ENCODE measurements at regions not wholly inside any gene's neighbourhood (a gene's known extent, or its start where the extent isn't known, plus 50 kb on each side); places are given as distances from the start of the nearest gene placed in this dataset.

GRCh38 chr1:81034291-81034690 is 766.4 kb upstream of the ADGRL2 start:
- Histone ChIP-seq H3K9me3 (ENCODE audit: control insufficient read depth in 4 of 4, low read length in 3 of 4) (no peaks in the 10 kb centered on the region), H3K27ac (ENCODE audit: low read depth in 1 of 2, low read length in 2 of 2) (no peak overlapping the region), H3K4me3 (ENCODE audit: low read depth in 1 of 3, low read length in 3 of 3) (no peak overlapping the region), H3K36me3 (ENCODE audit: control insufficient read depth in 4 of 4, insufficient read depth in 3 of 4, low read depth in 1 of 4, low read length in 3 of 4) (no peaks in the 10 kb centered on the region), H3K4me1 (ENCODE audit: control insufficient read depth in 4 of 4, insufficient read depth in 4 of 4, low read length in 3 of 4) (no peaks in the 10 kb centered on the region), H3K9ac (ENCODE audit: low read depth in 1 of 2, low read length in 2 of 2) (no peak overlapping the region), H3K27me3 (ENCODE audit: control insufficient read depth in 4 of 4, insufficient read depth in 4 of 4, low read length in 3 of 4) (no peaks in the 10 kb centered on the region)
- TF ChIP-seq ZBTB33 (IDR thresholded peaks at IDR 0.05): no peak
- TF ChIP-seq CTCF (IDR thresholded peaks at IDR 0.05; ENCODE audit: low read depth, low read length, missing input control): no peak
- no peak for TF ChIP-seq RAD21 (IDR thresholded peaks at IDR 0.05)
- WGBS: 58% methylated on average over 1 of the region's 1 CpG
- no peak for DNase-seq (ENCODE audit: low spot score)

- Histone ChIP-seq H3K36me3 (ENCODE audit: control insufficient read depth in 4 of 4, insufficient read depth in 3 of 4, low read depth in 1 of 4, low read length in 3 of 4) (no peaks in the 10 kb centered on the region), H3K4me1 (ENCODE audit: control insufficient read depth in 4 of 4, insufficient read depth in 4 of 4, low read length in 3 of 4) (no peaks in the 10 kb centered on the region), H3K9me3 (ENCODE audit: control insufficient read depth in 4 of 4, low read length in 3 of 4) (no peaks in the 10 kb centered on the region), H3K9ac (ENCODE audit: low read depth in 1 of 2, low read length in 2 of 2) (no peak overlapping the region), H3K27ac (ENCODE audit: low read depth in 1 of 2, low read length in 2 of 2) (no peak overlapping the region), H3K4me3 (ENCODE audit: low read depth in 1 of 3, low read length in 3 of 3) (no peak overlapping the region), H3K27me3 (ENCODE audit: control insufficient read depth in 4 of 4, insufficient read depth in 4 of 4, low read length in 3 of 4) (no peaks in the 10 kb centered on the region)
- 89% methylated on average over 5 of the region's 5 CpGs for WGBS
- no peak for TF ChIP-seq GABPA (IDR thresholded peaks at IDR 0.05 in 1 of 2, conservative IDR thresholded peaks at IDR 0.05 in 1 of 2)
- TF ChIP-seq TAF1 (conservative IDR thresholded peaks at IDR 0.05): no peak
- TF ChIP-seq FOXA1 (IDR thresholded peaks at IDR 0.05): no peak
- no peak for TF ChIP-seq HNF4A (conservative IDR thresholded peaks at IDR 0.05)
- TF ChIP-seq HNF4G (IDR thresholded peaks at IDR 0.05): no peak
- TF ChIP-seq ZBTB33 (IDR thresholded peaks at IDR 0.05): no peak
- TF ChIP-seq MAX (IDR thresholded peaks at IDR 0.05): no peak
- no peak for TF ChIP-seq RAD21 (IDR thresholded peaks at IDR 0.05)
- TF ChIP-seq REST (IDR thresholded peaks at IDR 0.05): no peak
- TF ChIP-seq SP1 (IDR thresholded peaks at IDR 0.05): no peak
- no peak for TF ChIP-seq JUND (IDR thresholded peaks at IDR 0.05)
- DNase-seq (ENCODE audit: low spot score): no peak
These were observed 767.7 kb upstream of the ADGRL2 start for GRCh38 chr1:81032973-81033425.

Measured in liver (tissue), 8 donors.